MM.1S (cell line): ENCODE measurements at regions not wholly inside any gene's neighbourhood (a gene's known extent, or its start where the extent isn't known, plus 50 kb on each side); places are given as distances from the start of the nearest gene placed in this dataset.

ENCODE experiments used
- CTCF ChIP-seq: fragments of 300-600 bp; sonication (generic); IDR thresholded peaks from 2 replicates; pipeline ENCODE4 v1.5.1; 2016; ENCODE audit warnings: antibody characterized with exemption, low read length, mixed read lengths
- EZH2 ChIP-seq: fragments of 300-600 bp; sonication (generic); optimal IDR thresholded peaks from 2 replicates; pipeline ENCODE3; 2017; ENCODE audit warnings: low read depth, mild to moderate bottlenecking, antibody characterized with exemption, low read length, mixed read lengths

GRCh38 chr7:126177782-126178181 lies 1075.0 kb downstream of the GRM8 start:
- no peak for TF ChIP-seq CTCF
- TF ChIP-seq EZH2: no peak
